Mesodermal cell (in vitro differentiated cells): ENCODE measurements at regions not wholly inside any gene's neighbourhood (a gene's known extent, or its start where the extent isn't known, plus 50 kb on each side); places are given as distances from the start of the nearest gene placed in this dataset.
"Not testable (repeated sequence)": the region's sequence is repeated elsewhere in the genome, so short reads cannot be mapped to it uniquely, and the experiment has no call there.

ENCODE experiments used
- H3K27ac ChIP-seq: 2 replicates; pipeline ENCODE4 v1.7.0; 2013; ENCODE audit warnings: mild to moderate bottlenecking, low read depth, low read length, moderate library complexity; ENCODE audit not compliant: severe bottlenecking
- H3K36me3 ChIP-seq: 2 replicates; pipeline ENCODE4 v1.7.1; 2013; ENCODE audit warnings: mild to moderate bottlenecking, low read length, moderate library complexity; ENCODE audit not compliant: control insufficient read depth, insufficient read depth
- H3K4me1 ChIP-seq: one replicate; pipeline ENCODE4 v1.7.1; 2013; ENCODE audit warnings: mild to moderate bottlenecking, low read length; ENCODE audit not compliant: insufficient read depth, control insufficient read depth, poor library complexity, severe bottlenecking
- H3K4me3 ChIP-seq: 2 replicates; pipeline ENCODE4 v1.7.0; 2013; ENCODE audit warnings: low read length, control low read depth, mild to moderate bottlenecking; ENCODE audit not compliant: insufficient read depth, poor library complexity, severe bottlenecking; ENCODE audit errors: extremely low read depth
- H3K9me3 ChIP-seq: 2 replicates; pipeline ENCODE4 v1.7.1; 2013; ENCODE audit warnings: mild to moderate bottlenecking, low read length, moderate library complexity; ENCODE audit not compliant: control insufficient read depth
- WGBS, 2 experiments: methylation state at CpG; one replicate each; pipeline ENCODE4 v1.1.5; 2013; ENCODE audit warnings: missing lambda C conversion rate in 2 of 2; ENCODE audit not compliant: insufficient coverage in 2 of 2; 5-methylcytosine and 5-hydroxymethylcytosine counted together

DNA sequence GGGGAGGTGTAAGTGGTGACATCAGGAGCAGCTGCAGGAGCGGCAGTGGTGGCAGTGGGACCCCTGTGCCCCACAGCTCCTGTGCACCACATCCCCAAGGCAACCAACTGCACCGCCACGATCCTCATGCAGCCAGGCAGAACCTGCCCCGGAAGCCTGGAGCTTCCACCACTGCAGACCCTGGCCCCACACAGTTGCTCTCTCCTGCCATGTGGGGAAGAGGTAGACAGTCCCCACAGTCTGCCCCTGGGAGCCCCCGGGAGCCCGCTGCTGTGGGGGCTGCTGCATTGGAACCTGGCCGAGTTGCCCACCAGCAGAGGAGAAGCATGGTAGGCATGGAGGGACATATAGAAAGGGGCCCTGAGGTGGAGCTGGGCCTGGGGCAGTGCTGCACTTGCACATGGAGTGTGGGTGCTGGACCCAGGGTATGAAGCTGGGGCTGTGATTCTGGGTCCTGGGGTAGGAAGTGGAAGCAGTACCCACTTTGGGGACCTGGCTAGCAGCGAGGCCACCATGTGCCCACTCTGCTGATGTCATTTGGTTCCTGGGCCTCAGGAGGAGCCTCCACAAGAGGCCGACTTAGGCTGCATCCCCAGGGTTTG lies 623.3 kb upstream of the LRRTM4 start:
- Histone ChIP-seq H3K27ac (no peak overlapping the region), H3K36me3 (no peaks in the 10 kb centered on the region), H3K4me1 (no peaks in the 10 kb centered on the region), H3K4me3 (no peak overlapping the region), H3K9me3 (no peaks in the 10 kb centered on the region)
- whole genome bisulfite sequencing, 2 experiments, result 90 to 91% methylated on average over 5 to 8 of the region's 9 CpGs

GRCh38 chr2:78145997-78146722 lies 624.0 kb upstream of the LRRTM4 start:
- no peak overlapping the region for H3K4me3 ChIP-seq
- no peak overlapping the region for H3K27ac ChIP-seq
- H3K36me3 ChIP-seq, result no peaks in the 10 kb centered on the region
- H3K4me1 ChIP-seq, result no peaks in the 10 kb centered on the region
- H3K9me3 ChIP-seq, result no peaks in the 10 kb centered on the region
- WGBS, 2 experiments, result 87 to 100% methylated on average over 6 to 9 of the region's 9 CpGs

DNA sequence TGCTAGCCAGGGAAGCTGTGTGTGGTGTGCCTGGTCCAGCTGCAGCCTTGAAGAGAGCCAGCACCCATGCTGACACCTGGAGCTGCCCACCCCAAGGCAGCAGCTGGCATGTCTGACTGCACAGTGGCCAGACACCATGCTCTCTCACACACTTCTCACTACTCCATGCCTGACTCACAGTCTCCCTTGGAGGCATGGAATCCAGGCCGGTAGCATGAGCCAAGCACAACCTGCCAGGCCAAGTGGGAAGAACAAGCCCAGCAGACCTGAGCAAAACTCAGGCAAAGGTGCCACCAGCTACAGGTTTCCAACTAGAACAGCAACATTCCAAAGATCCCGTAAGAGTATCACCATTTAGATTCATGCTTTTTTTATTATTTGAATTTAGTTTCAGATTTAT lies 625.3 kb upstream of the LRRTM4 start:
- Histone ChIP-seq H3K9me3 (no peaks in the 10 kb centered on the region), H3K27ac (no peak overlapping the region), H3K4me1 (no peaks in the 10 kb centered on the region), H3K4me3 (no peak overlapping the region), H3K36me3 (no peaks in the 10 kb centered on the region)
- WGBS, 2 experiments, result 100% methylated on average over 1 of the region's 2 CpGs

GRCh38 chr2:78154586-78154985 lies 632.4 kb upstream of the LRRTM4 start:
- no peaks in the 10 kb centered on the region for H3K4me1 ChIP-seq
- H3K27ac ChIP-seq, result no peak overlapping the region
- no peaks in the 10 kb centered on the region for H3K9me3 ChIP-seq
- H3K4me3 ChIP-seq, result no peak overlapping the region
- H3K36me3 ChIP-seq, result no peaks in the 10 kb centered on the region
- no CpG with 5 or more reads among the region's 2 CpGs for WGBS, 2 experiments

- no peaks in the 10 kb centered on the region for H3K36me3 ChIP-seq
- WGBS, 2 experiments, result 100% methylated on average over 1 of the region's 2 CpGs; no CpG with 5 or more reads in 1 of the 2 experiments
Measured at GRCh38 chr2:78162202-78162601, 640.0 kb upstream of the LRRTM4 start.

DNA sequence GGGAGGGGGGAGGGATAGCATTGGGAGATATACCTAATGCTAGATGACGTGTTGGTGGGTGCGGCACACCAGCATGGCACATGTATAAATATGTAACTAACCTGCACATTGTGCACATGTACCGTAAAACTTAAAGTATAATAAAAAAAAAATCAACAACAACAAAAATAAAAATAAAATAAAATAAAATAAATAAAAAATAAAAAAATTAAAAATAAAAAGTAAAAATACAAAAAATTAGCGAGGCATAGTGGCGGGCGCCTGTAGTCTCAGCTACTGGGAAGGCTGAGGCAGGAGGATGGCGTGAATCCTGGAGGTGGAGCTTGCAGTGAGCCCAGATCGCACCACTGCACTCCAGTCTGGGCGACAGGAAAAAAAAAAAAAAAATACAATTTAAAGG lies 650.0 kb upstream of the LRRTM4 start:
- 90% methylated on average over 2 of the region's 9 CpGs; no CpG with 5 or more reads in 1 of the 2 experiments for WGBS, 2 experiments
- H3K9me3 ChIP-seq, result not testable (repeated sequence)

More at GRCh38 chr2:78162202-78162601, 640.0 kb upstream of the LRRTM4 start:
- H3K27ac ChIP-seq, result no peak overlapping the region
- no peaks in the 10 kb centered on the region for H3K4me1 ChIP-seq
- H3K9me3 ChIP-seq, result no peaks in the 10 kb centered on the region
- no peak overlapping the region for H3K4me3 ChIP-seq

GRCh38 chr2:78175645-78176044 lies 653.5 kb upstream of the LRRTM4 start:
- WGBS, 2 experiments, result 17% methylated on average over 1 of the region's 2 CpGs; no CpG with 5 or more reads in 1 of the 2 experiments
- H3K4me3 ChIP-seq, result no peak overlapping the region
- no peak overlapping the region for H3K27ac ChIP-seq
- no peaks in the 10 kb centered on the region for H3K36me3 ChIP-seq
- H3K4me1 ChIP-seq, result no peaks in the 10 kb centered on the region
- no peaks in the 10 kb centered on the region for H3K9me3 ChIP-seq

More for the DNA sequence above, 650.0 kb upstream of the LRRTM4 start:
- H3K4me3 ChIP-seq, H3K27ac ChIP-seq, H3K36me3 ChIP-seq, H3K4me1 ChIP-seq: not testable (repeated sequence)

DNA sequence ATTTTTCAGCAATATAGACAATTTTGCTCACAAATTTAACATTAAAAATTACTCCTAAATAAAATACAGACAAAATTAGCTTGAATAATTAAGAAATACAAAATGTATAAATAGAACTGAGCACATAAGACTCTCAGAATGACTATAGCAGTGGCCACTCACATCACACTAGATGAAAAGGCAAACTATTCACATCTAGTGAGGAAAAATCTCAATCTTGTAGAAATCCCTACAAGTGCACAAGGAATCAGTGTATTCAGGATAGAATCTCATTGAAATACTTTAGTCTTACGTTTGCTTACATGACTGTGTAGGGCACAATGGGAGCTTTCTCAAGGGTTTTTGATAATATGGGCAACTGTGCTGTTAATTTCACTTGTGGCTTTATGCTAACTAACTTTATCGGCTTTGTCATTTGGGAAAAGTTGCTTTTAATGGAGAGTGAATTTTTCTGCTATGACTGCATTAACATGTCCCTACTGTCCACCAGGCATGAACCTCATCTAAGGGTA lies 678.9 kb upstream of the LRRTM4 start:
- 88 to 100% methylated on average over 1 of the region's 2 CpGs for WGBS, 2 experiments
- H3K4me1 ChIP-seq, result peaks cover 2% of the 10 kb centered on the region
- H3K27ac ChIP-seq, result no peak overlapping the region
- H3K36me3 ChIP-seq, result no peaks in the 10 kb centered on the region
- H3K9me3 ChIP-seq, result no peaks in the 10 kb centered on the region
- no peak overlapping the region for H3K4me3 ChIP-seq

DNA sequence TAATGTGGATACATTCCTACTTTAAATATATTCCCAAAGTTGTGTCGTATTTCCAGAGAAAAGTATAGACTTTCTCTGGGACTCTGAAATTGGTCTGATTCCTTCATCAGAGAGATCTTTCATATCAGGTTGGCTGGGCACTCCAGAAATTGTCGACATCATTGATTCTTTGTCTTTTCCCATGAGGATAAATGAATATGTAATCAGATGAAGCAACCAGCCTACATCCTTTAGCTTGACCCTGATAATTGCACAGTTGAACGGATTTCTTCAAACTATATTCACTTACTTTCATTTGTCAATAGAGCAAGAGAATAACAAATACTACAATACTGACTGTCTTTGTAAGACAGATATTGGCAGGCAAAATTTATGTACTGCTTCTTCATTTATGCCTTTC lies 680.2 kb upstream of the LRRTM4 start:
- no peaks in the 10 kb centered on the region for H3K36me3 ChIP-seq
- H3K4me3 ChIP-seq, result no peak overlapping the region
- H3K27ac ChIP-seq, result no peak overlapping the region
- peaks cover 2% of the 10 kb centered on the region for H3K4me1 ChIP-seq
- no peaks in the 10 kb centered on the region for H3K9me3 ChIP-seq
- WGBS, 2 experiments, result no CpG with 5 or more reads among the region's 3 CpGs

- 93 to 100% methylated on average over 1 to 6 of the region's 7 CpGs for WGBS, 2 experiments
- Histone ChIP-seq H3K4me1 (peaks cover 2% of the 10 kb centered on the region), H3K4me3 (no peak overlapping the region), H3K27ac (no peak overlapping the region), H3K36me3 (no peaks in the 10 kb centered on the region), H3K9me3 (no peaks in the 10 kb centered on the region)
Measured at GRCh38 chr2:78202986-78203670, 681.0 kb upstream of the LRRTM4 start.
